ENCODE measurements at regions not wholly inside any gene's neighbourhood (a gene's known extent, or its start where the extent isn't known, plus 50 kb on each side); places are given as distances from the start of the nearest gene placed in this dataset.

DNA sequence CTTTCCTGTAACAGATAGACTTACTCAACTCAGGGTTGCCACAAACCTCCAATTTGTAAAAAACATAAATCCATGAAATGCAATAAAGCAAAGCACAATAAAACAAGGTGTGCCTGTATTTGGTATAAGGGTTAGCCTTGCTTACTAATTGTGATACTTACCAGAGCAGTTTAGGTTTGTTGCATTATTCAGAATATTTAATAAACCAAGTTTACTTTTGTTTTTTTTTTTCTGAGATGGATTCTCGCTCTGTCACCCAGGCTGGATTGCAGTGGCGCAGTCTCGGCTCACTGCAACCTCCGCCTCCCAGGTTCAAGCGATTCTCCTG, 79.6 kb downstream of the SEC61G start:
- no TSS peak for BruUV-seq (replicated peaks)
- Histone ChIP-seq H3K79me2 (ENCODE audit: control insufficient read depth, insufficient read depth, low read length) (no peaks in the 10 kb centered on the region), H3K4me2 (ENCODE audit: insufficient read depth, low read length) (no peak overlapping the region), H3K9me1 (ENCODE audit: control insufficient read depth, insufficient read depth, low read length) (no peaks in the 10 kb centered on the region), H2AFZ (ENCODE audit: low read depth, low read length) (no peak overlapping the region), H4K20me1 (replicated peaks; ENCODE audit: control insufficient read depth, insufficient read depth, low read length) (no peaks in the 10 kb centered on the region), H3K27ac (ENCODE audit: extremely low read depth, low read depth, low read length) (no peak overlapping the region), H3K9ac (ENCODE audit: insufficient read depth in 1 of 2, low read depth in 2 of 2, low read length in 2 of 2) (no peak overlapping the region), H3K4me1 (replicated peaks in 1 of 2; ENCODE audit: control insufficient read depth in 2 of 2, insufficient read depth in 2 of 2, low read length in 2 of 2) (no peaks in the 10 kb centered on the region), H3K27me3 (ENCODE audit: control insufficient read depth in 2 of 2, insufficient read depth in 2 of 2, low read length in 2 of 2) (no peaks in the 10 kb centered on the region), H3K4me3 (no peak overlapping the region), H3K36me3 (ENCODE audit: control insufficient read depth, insufficient read depth, low read length) (no peaks in the 10 kb centered on the region), H3K9me3 (replicated peaks; ENCODE audit: control insufficient read depth, insufficient read depth, low read depth, low read length) (no peaks in the 10 kb centered on the region)
- ATAC-seq (no peak), DNase-seq (ENCODE audit: extremely low read depth in 1 of 4, low spot score in 3 of 4) (no peak), FAIRE-seq (no peak)
- intact Hi-C loops (cut with micrococcal nuclease), result no loop called here
- ChIA-PET POLR2A (no interaction called here), CTCF (ENCODE audit: low intra/inter-chr PET ratio) (no interaction called here)
- WGBS (ENCODE audit: insufficient coverage, low coverage, missing lambda C conversion rate), result 2% methylated on average over 5 of the region's 5 CpGs
- TF ChIP-seq, protein P1, sequence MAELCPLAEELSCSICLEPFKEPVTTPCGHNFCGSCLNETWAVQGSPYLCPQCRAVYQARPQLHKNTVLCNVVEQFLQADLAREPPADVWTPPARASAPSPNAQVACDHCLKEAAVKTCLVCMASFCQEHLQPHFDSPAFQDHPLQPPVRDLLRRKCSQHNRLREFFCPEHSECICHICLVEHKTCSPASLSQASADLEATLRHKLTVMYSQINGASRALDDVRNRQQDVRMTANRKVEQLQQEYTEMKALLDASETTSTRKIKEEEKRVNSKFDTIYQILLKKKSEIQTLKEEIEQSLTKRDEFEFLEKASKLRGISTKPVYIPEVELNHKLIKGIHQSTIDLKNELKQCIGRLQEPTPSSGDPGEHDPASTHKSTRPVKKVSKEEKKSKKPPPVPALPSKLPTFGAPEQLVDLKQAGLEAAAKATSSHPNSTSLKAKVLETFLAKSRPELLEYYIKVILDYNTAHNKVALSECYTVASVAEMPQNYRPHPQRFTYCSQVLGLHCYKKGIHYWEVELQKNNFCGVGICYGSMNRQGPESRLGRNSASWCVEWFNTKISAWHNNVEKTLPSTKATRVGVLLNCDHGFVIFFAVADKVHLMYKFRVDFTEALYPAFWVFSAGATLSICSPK (IDR thresholded peaks at IDR 0.05; ENCODE audit: borderline replicate concordance), result no peak
- no peak for TF ChIP-seq CC2D1A (IDR thresholded peaks at IDR 0.05)
- no peak for TF ChIP-seq CREM (IDR thresholded peaks at IDR 0.05; ENCODE audit: low read depth)
- TF ChIP-seq ZNF140 (CRISPR knock-in tag; IDR thresholded peaks at IDR 0.05), result no peak
- no peak for TF ChIP-seq ESRRA (IDR thresholded peaks at IDR 0.05; ENCODE audit: borderline replicate concordance, low read depth)
- TF ChIP-seq JUND (IDR thresholded peaks at IDR 0.05; ENCODE audit: borderline replicate concordance, low read depth, low read length), result no peak
- no peak for TF ChIP-seq JUND (tag; IDR thresholded peaks at IDR 0.05; ENCODE audit: borderline replicate concordance, low read depth, low read length)
- TF ChIP-seq TAF9B (IDR thresholded peaks at IDR 0.05; ENCODE audit: partially characterized antibody), result no peak
- no peak for TF ChIP-seq SRSF9 (IDR thresholded peaks at IDR 0.05; ENCODE audit: borderline replicate concordance, low read depth, low read length)
- no peak for TF ChIP-seq RFX1 (IDR thresholded peaks at IDR 0.05)
- no peak for TF ChIP-seq ARHGAP35 (IDR thresholded peaks at IDR 0.05; ENCODE audit: partially characterized antibody)
- TF ChIP-seq, protein P2, sequence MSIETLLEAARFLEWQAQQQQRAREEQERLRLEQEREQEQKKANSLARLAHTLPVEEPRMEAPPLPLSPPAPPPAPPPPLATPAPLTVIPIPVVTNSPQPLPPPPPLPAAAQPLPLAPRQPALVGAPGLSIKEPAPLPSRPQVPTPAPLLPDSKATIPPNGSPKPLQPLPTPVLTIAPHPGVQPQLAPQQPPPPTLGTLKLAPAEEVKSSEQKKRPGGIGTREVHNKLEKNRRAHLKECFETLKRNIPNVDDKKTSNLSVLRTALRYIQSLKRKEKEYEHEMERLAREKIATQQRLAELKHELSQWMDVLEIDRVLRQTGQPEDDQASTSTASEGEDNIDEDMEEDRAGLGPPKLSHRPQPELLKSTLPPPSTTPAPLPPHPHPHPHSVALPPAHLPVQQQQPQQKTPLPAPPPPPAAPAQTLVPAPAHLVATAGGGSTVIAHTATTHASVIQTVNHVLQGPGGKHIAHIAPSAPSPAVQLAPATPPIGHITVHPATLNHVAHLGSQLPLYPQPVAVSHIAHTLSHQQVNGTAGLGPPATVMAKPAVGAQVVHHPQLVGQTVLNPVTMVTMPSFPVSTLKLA (conservative IDR thresholded peaks at IDR 0.05), result no peak
- no peak for TF ChIP-seq STAT5B (CRISPR knock-in tag; IDR thresholded peaks at IDR 0.05)
- TF ChIP-seq, protein P3, sequence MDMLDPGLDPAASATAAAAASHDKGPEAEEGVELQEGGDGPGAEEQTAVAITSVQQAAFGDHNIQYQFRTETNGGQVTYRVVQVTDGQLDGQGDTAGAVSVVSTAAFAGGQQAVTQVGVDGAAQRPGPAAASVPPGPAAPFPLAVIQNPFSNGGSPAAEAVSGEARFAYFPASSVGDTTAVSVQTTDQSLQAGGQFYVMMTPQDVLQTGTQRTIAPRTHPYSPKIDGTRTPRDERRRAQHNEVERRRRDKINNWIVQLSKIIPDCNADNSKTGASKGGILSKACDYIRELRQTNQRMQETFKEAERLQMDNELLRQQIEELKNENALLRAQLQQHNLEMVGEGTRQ (CRISPR knock-in tag; IDR thresholded peaks at IDR 0.05), result no peak
- TF ChIP-seq LCOR (CRISPR knock-in tag; IDR thresholded peaks at IDR 0.05), result no peak
- TF ChIP-seq, protein P4, sequence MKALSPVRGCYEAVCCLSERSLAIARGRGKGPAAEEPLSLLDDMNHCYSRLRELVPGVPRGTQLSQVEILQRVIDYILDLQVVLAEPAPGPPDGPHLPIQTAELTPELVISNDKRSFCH (CRISPR knock-in tag; IDR thresholded peaks at IDR 0.05), result no peak
- TF ChIP-seq, protein P4 (tag; IDR thresholded peaks at IDR 0.05), result no peak
- TF ChIP-seq ZC3H4 (CRISPR knock-in tag; IDR thresholded peaks at IDR 0.05; ENCODE audit: borderline replicate concordance), result no peak
- no peak for TF ChIP-seq NBN (IDR thresholded peaks at IDR 0.05; ENCODE audit: low read depth)
- TF ChIP-seq ZNF717 (CRISPR knock-in tag; IDR thresholded peaks at IDR 0.05), result no peak
- in situ Hi-C loops (cut with MboI), result no loop called here

Data from K562 (cell line).